Stomach (tissue), 8 donors: ENCODE measurements at regions not wholly inside any gene's neighbourhood (a gene's known extent, or its start where the extent isn't known, plus 50 kb on each side); places are given as distances from the start of the nearest gene placed in this dataset.

ENCODE experiments used
- DNase-seq, 2 donors: peaks; one replicate each; pipeline versions ENCODE4 v3.0.0 to v3.0.0-alpha.2; 2013 to 2019
- H3K27ac ChIP-seq, 5 donors: fragments of 200-600 bp in 4 of 5; sonication (generic) in 4 of 5; one replicate each; pipeline ENCODE4 v1.5.1; 2013 to 2019; ENCODE audit warnings: mild to moderate bottlenecking in 1 of 5, moderate library complexity in 1 of 5
- H3K27me3 ChIP-seq, 3 donors: fragments of 200-600 bp; sonication (generic); one replicate each; pipeline ENCODE4 v1.5.1; 2017 to 2019; ENCODE audit warnings: mixed run types in 1 of 3
- H3K36me3 ChIP-seq, 4 donors: fragments of 200-600 bp; sonication (generic); 1 replicate in 3 of 4; 2 replicates in 1 of 4; pipeline ENCODE4 v1.5.1; 2016 to 2019
- H3K4me1 ChIP-seq, 4 donors: fragments of 200-600 bp; sonication (generic); one replicate each; pipeline ENCODE4 v1.5.1; 2016 to 2019
- H3K4me3 ChIP-seq, 4 donors: fragments of 200-600 bp; sonication (generic) in 3 of 4; one replicate each; pipeline ENCODE4 v1.5.1; 2016 to 2019; ENCODE audit warnings: mild to moderate bottlenecking in 1 of 4
- H3K9me3 ChIP-seq, 4 donors: fragments of 200-600 bp; sonication (generic); one replicate each; pipeline ENCODE4 v1.5.1; 2016 to 2019
- CTCF ChIP-seq, 7 experiments: fragments of 450-650 bp in 4 of 7; fragments of 200-600 bp in 3 of 7; sonication (generic) in 3 of 7; IDR thresholded peaks; one replicate each; pipeline ENCODE4 v1.5.1; 2016 to 2019; ENCODE audit warnings: antibody characterized with exemption in 7 of 7, control low read depth in 2 of 7, mild to moderate bottlenecking in 1 of 7
- EP300 ChIP-seq: sonication (generic); formaldehyde crosslinking; IDR thresholded peaks from one replicate; pipeline ENCODE4 v1.6.1; 2017; ENCODE audit warnings: antibody characterized with exemption
- POLR2A ChIP-seq, 4 donors: fragments of 450-650 bp; IDR thresholded peaks; one replicate each; pipeline ENCODE4 v1.6.1; 2016; ENCODE audit warnings: antibody characterized with exemption in 4 of 4, control low read depth in 2 of 4, mild to moderate bottlenecking in 1 of 4, moderate library complexity in 1 of 4
- POLR2AphosphoS5 ChIP-seq, 3 donors: sonication (generic); formaldehyde crosslinking; IDR thresholded peaks; one replicate each; pipeline ENCODE4 v1.6.1; 2016; ENCODE audit warnings: antibody characterized with exemption in 3 of 3
- WGBS, 5 donors: extraction: QIAGEN DNeasy Blood & Tissue Kit in 3 of 5; methylation state at CpG; one replicate each; pipeline versions ENCODE4 v1.1.5 to v1.1.7; 2013 to 2018; 5-methylcytosine and 5-hydroxymethylcytosine counted together
- intact Hi-C: fragments of 100-400 bp; cut with DNase I; formaldehyde crosslinking; loops from one replicate; pipeline ENCODE4 v1.15.1; 2023; ENCODE audit warnings: low total_unique reads
- donor health status: healthy with polysubstance abuse.
- donor health status: Bipolar disorder and iron deficiency.
- donor health status: healthy.

GRCh38 chr11:115787302-115787701, 283.1 kb upstream of the CADM1 start:
- Histone ChIP-seq H3K27me3 (no peaks in the 10 kb centered on the region), H3K9me3 (peaks cover 0 to 13% (median 2%) of the 10 kb centered on the region in 4 donors), H3K4me1 (peaks cover 0 to 7% (median 2%) of the 10 kb centered on the region in 4 donors), H3K27ac (no peak overlapping the region), H3K4me3 (no peak overlapping the region), H3K36me3 (no peaks in the 10 kb centered on the region)
- no peak for TF ChIP-seq POLR2A (IDR thresholded peaks at IDR 0.05)
- intact Hi-C loops, result no loop called here
- WGBS, 5 donors, result 82 to 89% (median 85%) methylated on average over 5 of the region's 5 CpGs
- no peak for DNase-seq

DNA sequence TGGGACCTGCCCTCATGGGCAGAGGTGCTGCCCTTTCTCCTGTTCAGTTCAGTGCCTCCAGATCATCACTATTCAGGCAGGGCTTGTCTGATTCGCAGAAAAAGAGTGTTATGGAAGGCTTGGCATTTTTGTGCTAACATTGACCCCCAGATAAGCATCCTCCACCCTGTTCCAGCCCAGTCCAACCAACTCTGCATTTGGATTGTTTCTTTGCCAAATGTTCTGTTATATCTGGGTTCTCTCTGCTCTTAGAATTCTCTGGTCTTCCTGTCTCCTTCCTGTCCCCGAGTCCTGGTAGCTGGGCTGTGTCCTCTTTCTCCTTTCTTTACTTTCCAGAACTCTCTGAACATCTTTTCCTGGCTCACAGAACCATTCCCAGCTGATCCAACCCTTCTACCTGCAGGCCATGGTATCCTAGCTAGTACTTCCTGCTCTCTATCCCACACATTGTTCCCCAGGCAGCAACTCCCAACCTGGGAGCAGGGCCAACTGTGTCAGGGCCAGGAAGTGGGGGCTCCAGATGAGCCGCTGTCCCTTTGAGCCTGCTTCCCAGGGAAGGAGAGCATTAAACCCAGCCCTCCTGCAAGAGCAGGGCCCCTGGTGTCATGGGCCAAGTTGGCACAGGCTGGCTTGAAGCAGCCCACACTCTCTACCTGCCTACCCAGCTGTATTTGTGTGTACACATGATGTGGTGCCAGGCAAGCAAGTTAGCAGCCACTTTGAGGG, 280.7 kb upstream of the CADM1 start:
- Histone ChIP-seq H3K9me3 (peaks cover 0 to 17% (median 2%) of the 10 kb centered on the region in 4 donors), H3K4me1 (peaks cover 0 to 7% (median 2%) of the 10 kb centered on the region in 4 donors), H3K36me3 (no peaks in the 10 kb centered on the region), H3K27me3 (no peaks in the 10 kb centered on the region), H3K4me3 (no peak overlapping the region), H3K27ac (no peak overlapping the region)
- WGBS, 5 donors, result 38 to 47% (median 43%) methylated on average over 3 of the region's 3 CpGs
- DNase-seq, result peak; percentile 26 to 59
- TF ChIP-seq EP300 (no peak), POLR2A (IDR thresholded peaks at IDR 0.05) (no peak), POLR2AphosphoS5 (IDR thresholded peaks at IDR 0.05) (no peak), CTCF (IDR thresholded peaks at IDR 0.05) (no peak)
- intact Hi-C loops, result no loop called here

- no peak overlapping the region for H3K4me3 ChIP-seq
- no peak for TF ChIP-seq EP300
- no peak for TF ChIP-seq POLR2A (IDR thresholded peaks at IDR 0.05)
- no peak for TF ChIP-seq POLR2AphosphoS5 (IDR thresholded peaks at IDR 0.05)
- TF ChIP-seq CTCF (IDR thresholded peaks at IDR 0.05), result no peak
- H3K36me3 ChIP-seq, result no peaks in the 10 kb centered on the region
- no peak for DNase-seq
- intact Hi-C loops, result no loop called here
- peaks cover 0 to 11% (median 2%) of the 10 kb centered on the region in 4 donors for H3K4me1 ChIP-seq
- H3K27me3 ChIP-seq, result no peaks in the 10 kb centered on the region
- H3K9me3 ChIP-seq, result peaks cover 0 to 7% (median 0%) of the 10 kb centered on the region in 4 donors
- H3K27ac ChIP-seq, result no peak overlapping the region
- 61 to 74% (median 65%) methylated on average over 9 of the region's 9 CpGs for WGBS, 5 donors
Observed at GRCh38 chr11:115780646-115781362, 276.6 kb upstream of the CADM1 start.

DNA sequence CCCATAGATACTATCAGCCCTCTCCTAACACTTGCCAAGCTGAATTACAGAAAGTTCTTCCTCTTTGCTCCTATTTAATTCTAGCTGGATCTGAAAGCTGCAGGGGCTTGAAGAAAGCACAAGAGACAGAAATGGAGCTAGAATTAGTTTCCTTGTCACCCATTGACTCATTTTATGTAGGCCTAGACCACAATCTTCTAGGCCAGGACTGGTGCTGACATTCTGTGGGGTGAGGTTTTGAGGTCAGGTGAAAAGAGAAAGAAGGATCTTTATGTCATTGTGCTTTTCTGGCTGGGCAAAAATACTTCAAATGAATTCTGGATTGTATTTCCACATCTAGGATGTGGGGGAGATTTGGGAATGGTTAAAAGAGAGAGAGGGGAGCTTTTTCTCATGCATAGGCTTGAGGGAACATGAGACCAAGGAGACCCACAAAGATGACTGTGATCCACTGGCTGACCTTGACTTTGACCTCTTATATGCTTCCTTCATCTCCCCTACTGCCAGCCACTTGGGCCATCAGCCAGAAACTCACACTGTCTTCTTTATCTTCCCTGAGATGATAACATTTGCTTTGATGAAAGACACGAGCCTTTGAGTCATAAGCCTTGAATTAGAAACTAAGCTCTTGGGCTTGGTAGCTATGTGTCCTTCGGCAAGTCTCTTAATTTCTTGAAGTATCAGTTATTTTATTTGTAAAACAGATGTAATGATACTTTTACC, 274.9 kb upstream of the CADM1 start:
- Histone ChIP-seq H3K9me3 (peaks cover 0 to 7% (median 0%) of the 10 kb centered on the region in 4 donors), H3K36me3 (no peaks in the 10 kb centered on the region), H3K27me3 (no peaks in the 10 kb centered on the region), H3K4me3 (no peak overlapping the region), H3K27ac (no peak overlapping the region), H3K4me1 (peaks cover 0 to 5% (median 0%) of the 10 kb centered on the region in 4 donors)
- no peak for DNase-seq
- intact Hi-C loops, result no loop called here
- TF ChIP-seq CTCF (IDR thresholded peaks at IDR 0.05) (no peak), EP300 (no peak), POLR2A (IDR thresholded peaks at IDR 0.05) (no peak), POLR2AphosphoS5 (IDR thresholded peaks at IDR 0.05) (no peak)
- 72 to 79% (median 75%) methylated on average over 2 of the region's 2 CpGs for WGBS, 5 donors
